Panc1 (cell line): ENCODE measurements at regions not wholly inside any gene's neighbourhood (a gene's known extent, or its start where the extent isn't known, plus 50 kb on each side); places are given as distances from the start of the nearest gene placed in this dataset.

Source experiments
- ATAC-seq: fragments of 200-7000 bp; cut with Tn5 transposase; 2 replicates; pipeline ENCODE4 v1.9.1; 2020; ENCODE audit warnings: mild to moderate bottlenecking, moderate library complexity
- BruUV-seq: library from RNA; stranded (reverse); fragments of 400-500 nt; replicated peaks from 2 replicates; lab custom pipeline; 2021; lab: Mats Ljungman, UMichigan
- CTCF ChIA-PET: fragments of 300-600 bp; sonication (Branson Sonifier 250); formaldehyde crosslinking; loops from one replicate; lab custom pipeline; 2022; ENCODE audit warnings: antibody characterized with exemption; lab: Charles Lee
- POLR2A ChIA-PET: fragments of 300-600 bp; sonication (Branson Sonifier 250); formaldehyde crosslinking; loops from one replicate; lab custom pipeline; 2022; ENCODE audit warnings: antibody characterized with exemption; lab: Charles Lee
- DNase-seq: peaks from one replicate; pipeline ENCODE4 v3.0.0-alpha.2; 2010; ENCODE audit warnings: low read depth, low spot score
- H3K27ac ChIP-seq: 2 replicates; pipeline ENCODE4 v1.5.1; 2011; ENCODE audit warnings: mild to moderate bottlenecking, low read length, inconsistent platforms
- H3K27me3 ChIP-seq: fragments of 200-500 bp; sonication (Bioruptor generic); 2 replicates; pipeline ENCODE4 v1.6.0; 2014; ENCODE audit warnings: low read length, inconsistent platforms; ENCODE audit not compliant: control insufficient read depth, insufficient read depth
- H3K36me3 ChIP-seq: fragments of 200-500 bp; sonication (Bioruptor generic); 2 replicates; pipeline ENCODE4 v1.5.1; 2014; ENCODE audit warnings: inconsistent platforms, mild to moderate bottlenecking, low read length, moderate library complexity; ENCODE audit not compliant: control insufficient read depth, insufficient read depth
- H3K4me1 ChIP-seq: 2 replicates; pipeline ENCODE4 v1.5.1; 2011; ENCODE audit warnings: inconsistent platforms, mild to moderate bottlenecking, low read length, moderate library complexity; ENCODE audit not compliant: control insufficient read depth, insufficient read depth
- H3K4me3 ChIP-seq, 2 experiments: 2 replicates each; pipeline ENCODE4 v1.5.1; 2011 to 2012; ENCODE audit warnings: low read depth in 2 of 2, low read length in 2 of 2, mild to moderate bottlenecking in 2 of 2, inconsistent platforms in 1 of 2, moderate library complexity in 1 of 2
- H3K9me3 ChIP-seq: fragments of 200-500 bp; sonication (Bioruptor generic); 2 replicates; pipeline ENCODE4 v1.5.1; 2014; ENCODE audit warnings: low read depth, mild to moderate bottlenecking, inconsistent platforms, low read length, moderate library complexity; ENCODE audit not compliant: control insufficient read depth, insufficient read depth
- CTCF ChIP-seq: fragments of 450-650 bp; IDR thresholded peaks from 2 replicates; pipeline ENCODE4 v1.5.1; 2017; ENCODE audit warnings: mild to moderate bottlenecking
- POLR2AphosphoS5 ChIP-seq: IDR thresholded peaks from 2 replicates; pipeline ENCODE4 v1.6.1; 2012; ENCODE audit warnings: mild to moderate bottlenecking, low read depth, low read length, moderate library complexity
- REST ChIP-seq, 2 experiments: IDR thresholded peaks; 2 replicates each; pipeline ENCODE4 v1.6.1; 2011 to 2012; ENCODE audit warnings: low read depth in 2 of 2, control low read depth in 1 of 2, low read length in 1 of 2, mild to moderate bottlenecking in 1 of 2, moderate library complexity in 1 of 2; ENCODE audit not compliant: insufficient read depth in 1 of 2
- SIN3A ChIP-seq: IDR thresholded peaks from 2 replicates; pipeline ENCODE4 v1.6.1; 2012; ENCODE audit warnings: low read depth, mild to moderate bottlenecking, low read length, moderate library complexity, borderline replicate concordance; ENCODE audit not compliant: insufficient read depth
- TCF7L2 ChIP-seq: IDR thresholded peaks from 2 replicates; pipeline ENCODE4 v1.6.1; 2011; ENCODE audit warnings: mild to moderate bottlenecking, low read depth, low read length, inconsistent platforms
- in situ Hi-C: cut with HindIII; loops from 2 replicates; pipeline ENCODE4 v1.10.0; 2016; ENCODE audit warnings: low sequenced_read_pairs, low pct_unique_long_range_greater_than_20kb
- intact Hi-C: fragments of 100-400 bp; cut with micrococcal nuclease; formaldehyde crosslinking; loops from one replicate; pipeline ENCODE4 v1.10.0; 2022; ENCODE audit not compliant: unreplicated experiment

- Histone ChIP-seq H3K27ac (no peak overlapping the region), H3K9me3 (no peaks in the 10 kb centered on the region), H3K4me1 (no peaks in the 10 kb centered on the region), H3K36me3 (no peaks in the 10 kb centered on the region), H3K4me3 (no peak overlapping the region), H3K27me3 (no peaks in the 10 kb centered on the region)
- BruUV-seq, result no TSS peak
- ChIA-PET POLR2A (no interaction called here), CTCF (no interaction called here)
- intact Hi-C loops, result no loop called here
- TF ChIP-seq POLR2AphosphoS5, result no peak
- no peak for TF ChIP-seq TCF7L2
- TF ChIP-seq CTCF, result no peak
- no peak for TF ChIP-seq SIN3A
- no peak for TF ChIP-seq REST (IDR thresholded peaks at IDR 0.05; ENCODE audit: insufficient read depth in 1 of 2, low read depth in 2 of 2, low read length in 1 of 2)
- in situ Hi-C loops, result no loop called here
- DNase-seq (no peak), ATAC-seq (no peak)
These were observed 207.0 kb downstream of the THBS2 start for GRCh38 chr6:169046483-169047192.

GRCh38 chr6:169046021-169046420 is 207.6 kb downstream of the THBS2 start:
- CTCF ChIA-PET, result no interaction called here
- in situ Hi-C loops, result no loop called here
- intact Hi-C loops, result no loop called here
- H3K27me3 ChIP-seq, result no peaks in the 10 kb centered on the region
- H3K27ac ChIP-seq, result no peak overlapping the region
- H3K9me3 ChIP-seq, result no peaks in the 10 kb centered on the region
- no peak for ATAC-seq
- POLR2A ChIA-PET, result no interaction called here
- BruUV-seq, result no TSS peak
- no peaks in the 10 kb centered on the region for H3K4me1 ChIP-seq
- no peaks in the 10 kb centered on the region for H3K36me3 ChIP-seq
- TF ChIP-seq TCF7L2, result no peak
- no peak for TF ChIP-seq POLR2AphosphoS5
- TF ChIP-seq REST (IDR thresholded peaks at IDR 0.05; ENCODE audit: insufficient read depth in 1 of 2, low read depth in 2 of 2, low read length in 1 of 2), result no peak
- TF ChIP-seq CTCF, result no peak
- TF ChIP-seq SIN3A, result no peak
- no peak overlapping the region for H3K4me3 ChIP-seq
- DNase-seq, result no peak
